GM21786 (cell line): ENCODE measurements at regions not wholly inside any gene's neighbourhood (a gene's known extent, or its start where the extent isn't known, plus 50 kb on each side); places are given as distances from the start of the nearest gene placed in this dataset.

Experiments
- ATAC-seq: cut with Tn5 transposase; IDR thresholded peaks from one replicate; pipeline ENCODE4 v1.9.1; 2021; ENCODE audit not compliant: unreplicated experiment

- ATAC-seq: no peak
Measured at GRCh38 chr5:28766565-28767158, 1728.3 kb upstream of the CDH9 start.

GRCh38 chr5:28751396-28751795 is 1713.0 kb upstream of the CDH9 start:
- ATAC-seq: no peak

GRCh38 chr5:28750251-28750650 is 1711.9 kb upstream of the CDH9 start:
- ATAC-seq: no peak

DNA sequence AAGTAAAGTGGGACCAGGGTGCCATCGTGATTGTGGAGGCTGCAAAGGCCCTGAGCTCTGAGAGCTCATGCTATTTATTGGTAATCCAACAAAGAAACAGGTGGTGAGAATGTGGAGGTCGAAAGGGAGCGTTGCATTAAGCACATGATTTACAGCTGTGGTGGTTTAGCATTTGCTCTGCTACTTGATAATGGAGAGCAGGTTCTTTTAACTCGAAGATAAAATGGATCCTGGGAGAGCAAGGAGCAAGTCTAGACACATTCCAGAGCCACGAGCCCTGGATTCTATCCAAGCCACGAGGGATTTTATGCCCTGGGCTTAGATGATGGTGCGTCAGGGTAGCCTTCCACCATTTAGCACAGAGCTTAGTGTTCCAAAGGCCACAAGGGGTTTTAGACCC is 1710.1 kb upstream of the CDH9 start:
- no peak for ATAC-seq

DNA sequence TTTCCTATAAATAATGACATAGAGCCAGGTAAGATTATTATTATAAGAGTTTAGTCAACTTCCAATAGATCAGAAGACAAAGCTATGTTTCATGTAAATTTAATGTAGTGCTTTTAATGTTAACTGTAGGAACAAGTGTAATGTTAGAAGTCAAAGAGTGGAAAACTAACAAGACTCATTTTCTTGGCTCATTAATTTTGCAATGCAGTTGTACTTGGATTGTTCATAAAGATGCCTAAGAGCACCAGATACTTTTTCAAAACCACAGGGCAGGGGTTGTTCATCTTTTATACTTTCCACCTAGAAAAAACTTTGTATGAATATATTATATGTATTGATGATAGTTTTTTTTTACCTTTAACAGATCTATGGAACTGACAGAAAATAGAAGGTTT is 1705.3 kb upstream of the CDH9 start:
- no peak for ATAC-seq

DNA sequence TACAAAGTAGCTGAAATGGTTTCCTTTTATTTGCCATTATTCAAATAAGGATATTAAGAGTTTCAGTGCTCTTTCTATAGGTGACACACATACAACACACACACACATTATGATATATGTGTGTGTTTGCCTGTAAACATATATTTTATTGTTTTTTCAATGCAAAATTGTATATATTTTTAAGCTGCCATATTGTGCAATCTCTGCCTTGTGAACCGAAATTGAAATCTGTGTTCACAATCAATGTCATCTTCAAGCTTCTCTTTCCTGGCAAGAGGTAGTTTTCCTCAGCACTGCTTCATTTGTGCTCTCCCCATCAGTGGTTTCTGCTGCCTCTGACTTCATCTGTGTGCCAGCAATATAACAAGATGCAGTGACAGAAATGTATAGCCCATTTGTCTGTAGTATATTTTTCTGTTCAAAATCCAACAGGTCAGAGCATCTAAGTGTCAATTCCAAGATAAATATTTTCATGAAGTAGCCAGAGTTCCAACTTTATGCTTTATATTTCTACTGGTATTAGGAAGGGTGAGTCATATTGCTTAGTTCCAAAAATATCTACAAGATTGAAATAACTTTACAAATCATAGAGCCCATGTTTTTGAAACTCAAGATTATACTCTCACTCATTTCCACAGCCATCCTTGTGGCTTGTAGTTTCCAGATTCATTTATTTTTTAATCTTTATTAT is 1704.8 kb upstream of the CDH9 start:
- no peak for ATAC-seq

DNA sequence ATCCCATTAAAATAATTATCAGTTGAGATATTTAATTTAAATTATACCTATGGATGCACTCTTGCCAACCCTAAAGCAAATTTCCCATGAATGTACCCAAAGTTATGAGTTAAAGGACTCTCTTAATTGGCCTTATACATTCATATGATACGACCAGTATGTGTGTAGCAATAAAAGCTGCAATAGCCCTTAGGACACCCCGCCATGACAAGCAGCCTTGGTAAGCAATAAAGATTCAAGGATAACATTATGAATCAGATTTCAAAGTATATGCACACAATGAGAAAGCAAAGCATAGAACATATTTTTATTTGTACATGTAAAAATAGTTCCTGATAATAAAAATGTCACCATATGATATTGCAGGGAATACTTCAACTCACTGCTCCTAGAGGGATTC is 1699.3 kb upstream of the CDH9 start:
- no peak for ATAC-seq

DNA sequence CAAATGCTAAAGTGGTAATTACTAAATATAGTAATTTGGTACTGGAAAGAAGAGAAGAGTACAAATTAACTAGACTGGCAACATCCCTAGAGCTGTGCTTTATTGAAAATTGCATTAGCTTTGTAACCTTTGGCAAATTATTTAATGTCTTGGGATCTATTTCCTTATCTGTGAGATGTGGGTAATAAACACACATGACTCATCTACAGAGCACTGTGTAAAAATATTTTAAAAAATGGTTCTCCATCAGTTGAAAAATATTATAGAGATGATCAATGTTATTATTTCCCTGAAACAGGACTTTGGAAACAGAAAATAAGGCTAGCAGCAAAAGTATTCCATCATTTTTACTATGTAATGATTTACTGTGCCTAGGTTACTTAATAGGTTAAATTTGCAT is 1698.8 kb upstream of the CDH9 start:
- no peak for ATAC-seq

GRCh38 chr5:28734396-28734795 is 1696.0 kb upstream of the CDH9 start:
- no peak for ATAC-seq

DNA sequence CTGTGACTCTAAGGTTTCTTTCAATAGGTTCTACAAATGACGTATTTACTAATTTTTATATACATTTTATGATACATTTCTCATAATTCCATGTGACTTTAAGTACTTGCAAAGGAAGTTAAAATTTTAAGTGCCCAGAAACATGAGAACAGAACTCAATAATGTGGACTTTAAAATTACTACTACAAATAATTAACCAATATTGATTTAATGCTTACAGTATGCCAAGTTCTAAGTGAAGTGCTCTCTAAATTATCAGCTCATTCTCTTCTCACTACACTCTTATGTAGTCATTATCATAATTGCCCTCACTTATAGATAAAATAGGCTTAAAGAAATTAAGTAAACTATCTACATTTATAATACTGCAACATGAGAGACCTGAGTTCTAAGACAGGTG is 1690.7 kb upstream of the CDH9 start:
- ATAC-seq: no peak

DNA sequence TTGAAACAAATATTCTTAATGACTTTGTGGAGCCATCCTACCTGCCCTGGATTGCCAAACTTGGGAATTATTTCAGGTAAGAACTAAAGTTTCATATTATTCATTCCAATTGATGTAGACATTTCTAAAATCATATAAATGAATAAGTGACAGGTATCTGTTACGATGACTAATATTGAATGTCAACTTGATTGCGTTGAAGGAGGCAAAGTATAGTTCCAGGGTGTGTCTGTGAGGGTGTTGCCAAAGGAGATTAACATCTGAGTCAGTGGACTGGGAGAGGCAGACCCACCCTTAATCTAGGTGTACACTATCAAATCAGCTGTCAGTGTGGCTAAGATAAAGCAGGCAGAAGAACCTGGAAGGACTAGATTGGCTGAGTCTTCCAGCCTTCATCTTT is 1688.4 kb upstream of the CDH9 start:
- no peak for ATAC-seq

- ATAC-seq: no peak
Measured at GRCh38 chr5:28725001-28725400, 1686.6 kb upstream of the CDH9 start.

GRCh38 chr5:28714907-28715698 is 1676.7 kb upstream of the CDH9 start:
- no peak for ATAC-seq

GRCh38 chr5:28710360-28710759 is 1672.0 kb upstream of the CDH9 start:
- no peak for ATAC-seq

DNA sequence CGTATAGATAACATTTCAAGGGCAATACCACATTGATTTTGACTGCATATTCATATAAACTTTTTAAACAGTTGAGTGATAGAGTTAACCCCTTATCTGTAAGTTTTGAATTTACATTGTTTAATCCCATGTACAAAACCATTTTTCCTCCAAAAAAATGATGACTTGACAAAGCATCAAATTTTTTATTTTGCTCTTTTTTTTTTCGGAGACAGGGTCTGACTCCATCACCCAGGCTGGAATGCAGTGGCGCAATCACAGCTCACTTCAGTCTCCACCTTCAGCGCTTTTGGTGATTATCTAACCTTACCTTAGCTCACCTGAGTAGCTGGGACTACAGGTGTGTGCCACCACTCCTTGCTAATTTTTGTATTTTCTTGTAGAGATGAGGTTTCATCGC is 1670.1 kb upstream of the CDH9 start:
- ATAC-seq: no peak

GRCh38 chr5:28707706-28708105 is 1669.3 kb upstream of the CDH9 start:
- ATAC-seq: no peak

DNA sequence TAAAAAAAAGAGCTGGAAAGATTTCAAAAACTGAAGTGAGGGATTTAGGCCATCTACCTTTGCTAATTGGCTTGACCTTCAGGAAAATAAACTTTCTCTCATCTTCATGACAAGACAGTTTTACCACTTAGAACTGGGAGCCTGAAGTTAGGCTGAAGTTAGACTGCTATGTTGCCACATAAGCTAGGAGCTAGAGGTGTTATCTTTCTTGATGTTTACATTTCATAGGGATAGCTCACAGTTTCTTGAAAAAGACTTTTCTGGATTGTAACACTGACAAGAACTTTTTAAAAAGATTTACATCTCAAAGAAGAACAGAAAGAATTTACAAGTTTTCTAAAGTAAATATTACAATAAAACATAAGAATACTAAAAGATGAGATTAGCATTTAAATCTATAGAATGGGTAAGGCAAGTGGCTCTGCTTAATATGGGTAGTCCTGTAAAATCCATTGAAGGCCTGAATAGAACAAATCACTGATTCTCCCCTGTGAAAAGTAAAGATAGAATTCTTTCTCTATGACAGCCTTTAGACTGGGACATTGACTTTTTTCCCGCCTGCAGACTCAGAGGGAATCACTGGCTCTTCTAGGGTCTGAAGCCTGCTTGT is 1665.4 kb upstream of the CDH9 start:
- ATAC-seq: no peak

DNA sequence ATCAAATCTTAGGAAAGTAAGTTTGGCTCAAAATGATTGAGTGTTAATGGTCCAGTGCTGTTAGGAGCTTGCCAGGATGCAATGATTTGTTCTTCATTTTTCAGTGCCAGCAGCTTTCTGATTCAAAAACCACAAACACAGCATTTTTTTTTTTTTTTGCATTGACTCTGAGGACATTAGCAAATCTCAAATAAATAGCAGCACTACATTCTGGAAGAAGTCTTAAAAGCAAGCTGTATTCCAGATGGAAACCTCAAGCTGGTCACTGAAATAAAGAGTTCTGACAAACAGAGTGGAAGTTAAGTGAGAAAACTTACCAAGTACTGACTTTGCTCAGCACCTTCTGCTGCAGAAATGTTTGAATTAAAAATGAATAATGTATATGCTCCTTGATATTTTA is 1653.1 kb upstream of the CDH9 start:
- no peak for ATAC-seq

DNA sequence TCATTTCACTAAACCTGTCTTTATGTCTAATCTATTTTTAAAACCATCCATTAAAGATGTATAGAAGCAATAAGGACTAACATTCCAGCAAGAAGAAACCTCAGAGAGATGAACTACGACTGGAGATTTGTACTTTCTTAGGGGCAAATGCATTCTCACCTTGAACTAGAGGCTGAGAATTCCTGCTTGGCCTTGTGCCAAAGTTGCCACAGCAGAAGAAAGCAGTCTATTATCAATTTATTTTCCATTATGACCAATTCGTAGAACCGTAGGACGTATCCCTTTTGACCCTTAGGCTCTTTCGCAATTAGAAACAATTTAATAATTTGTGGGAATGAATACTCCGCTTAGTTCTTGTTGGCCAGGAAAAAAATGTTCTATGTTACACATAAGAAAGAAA is 1647.4 kb upstream of the CDH9 start:
- ATAC-seq: no peak

- ATAC-seq: no peak
Measured at GRCh38 chr5:28678899-28679298, 1640.5 kb upstream of the CDH9 start.

DNA sequence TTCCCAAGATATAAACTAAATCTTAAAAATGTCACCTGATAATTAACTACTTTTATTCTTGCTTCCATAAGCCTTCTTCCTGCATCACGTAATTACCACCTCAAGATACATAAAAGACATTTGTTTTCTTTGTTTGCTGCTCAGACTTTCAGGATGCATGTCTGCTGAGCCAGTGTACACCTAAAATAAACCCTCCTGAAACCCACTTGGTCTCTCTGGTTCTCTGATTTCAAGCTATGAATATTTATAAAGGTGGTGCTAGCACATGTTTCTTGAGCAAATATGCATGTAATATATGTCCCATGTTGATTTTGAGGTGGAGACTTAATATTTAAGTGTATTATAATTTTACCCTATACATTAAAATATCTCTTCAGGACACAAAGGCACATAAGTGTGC is 1627.7 kb upstream of the CDH9 start:
- ATAC-seq: no peak

DNA sequence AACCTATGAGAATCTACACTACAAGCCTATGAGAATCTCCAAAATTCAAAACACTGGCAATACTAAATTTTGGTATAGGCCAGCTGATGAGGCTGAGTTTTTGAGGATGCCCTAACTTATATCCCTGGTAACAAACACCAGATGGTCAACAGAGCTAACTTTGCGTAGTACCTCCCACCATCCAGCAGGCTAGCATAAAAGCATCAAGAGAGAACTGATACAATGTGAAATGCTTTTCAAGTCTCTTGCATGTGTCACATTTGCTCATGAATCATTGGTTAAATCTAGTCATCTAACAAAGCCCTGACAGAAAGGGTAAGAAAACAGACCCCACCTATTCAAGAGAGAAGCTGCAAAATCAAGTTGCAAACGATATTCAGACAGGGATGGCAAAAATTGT is 1609.7 kb upstream of the CDH9 start:
- ATAC-seq: no peak
